ENCODE measurements at regions not wholly inside any gene's neighbourhood (a gene's known extent, or its start where the extent isn't known, plus 50 kb on each side); places are given as distances from the start of the nearest gene placed in this dataset.

DNA sequence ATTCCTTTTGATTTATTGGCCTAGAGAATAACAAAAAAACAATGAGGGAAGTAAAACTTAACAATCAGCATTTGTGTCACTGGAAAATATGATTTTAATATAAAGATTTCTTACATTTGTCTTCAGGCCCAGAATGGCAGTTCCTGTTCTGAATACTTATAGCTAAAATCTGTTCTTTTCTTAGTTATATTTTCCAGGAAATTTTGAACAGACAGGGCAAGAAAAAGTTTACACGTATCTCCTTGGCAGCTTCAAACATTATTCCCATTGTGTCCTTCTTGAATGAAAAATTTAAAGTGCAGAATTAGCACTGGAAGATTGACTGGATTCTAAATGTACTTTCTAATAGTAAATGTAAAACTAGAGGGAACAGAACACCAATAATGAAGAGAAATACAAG lies 1454.0 kb upstream of the PIK3C3 start:
- no peak for TF ChIP-seq EZH2 (IDR thresholded peaks at IDR 0.05; ENCODE audit: borderline replicate concordance, low read length)
- TF ChIP-seq, protein P1, sequence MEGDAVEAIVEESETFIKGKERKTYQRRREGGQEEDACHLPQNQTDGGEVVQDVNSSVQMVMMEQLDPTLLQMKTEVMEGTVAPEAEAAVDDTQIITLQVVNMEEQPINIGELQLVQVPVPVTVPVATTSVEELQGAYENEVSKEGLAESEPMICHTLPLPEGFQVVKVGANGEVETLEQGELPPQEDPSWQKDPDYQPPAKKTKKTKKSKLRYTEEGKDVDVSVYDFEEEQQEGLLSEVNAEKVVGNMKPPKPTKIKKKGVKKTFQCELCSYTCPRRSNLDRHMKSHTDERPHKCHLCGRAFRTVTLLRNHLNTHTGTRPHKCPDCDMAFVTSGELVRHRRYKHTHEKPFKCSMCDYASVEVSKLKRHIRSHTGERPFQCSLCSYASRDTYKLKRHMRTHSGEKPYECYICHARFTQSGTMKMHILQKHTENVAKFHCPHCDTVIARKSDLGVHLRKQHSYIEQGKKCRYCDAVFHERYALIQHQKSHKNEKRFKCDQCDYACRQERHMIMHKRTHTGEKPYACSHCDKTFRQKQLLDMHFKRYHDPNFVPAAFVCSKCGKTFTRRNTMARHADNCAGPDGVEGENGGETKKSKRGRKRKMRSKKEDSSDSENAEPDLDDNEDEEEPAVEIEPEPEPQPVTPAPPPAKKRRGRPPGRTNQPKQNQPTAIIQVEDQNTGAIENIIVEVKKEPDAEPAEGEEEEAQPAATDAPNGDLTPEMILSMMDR (IDR thresholded peaks at IDR 0.05; ENCODE audit: low read length): no peak
